ENCODE measurements at regions not wholly inside any gene's neighbourhood (a gene's known extent, or its start where the extent isn't known, plus 50 kb on each side); places are given as distances from the start of the nearest gene placed in this dataset.

GRCh38 chr5:153402550-153402949, 87.9 kb upstream of the GRIA1 start:
- TF ChIP-seq, protein P1, sequence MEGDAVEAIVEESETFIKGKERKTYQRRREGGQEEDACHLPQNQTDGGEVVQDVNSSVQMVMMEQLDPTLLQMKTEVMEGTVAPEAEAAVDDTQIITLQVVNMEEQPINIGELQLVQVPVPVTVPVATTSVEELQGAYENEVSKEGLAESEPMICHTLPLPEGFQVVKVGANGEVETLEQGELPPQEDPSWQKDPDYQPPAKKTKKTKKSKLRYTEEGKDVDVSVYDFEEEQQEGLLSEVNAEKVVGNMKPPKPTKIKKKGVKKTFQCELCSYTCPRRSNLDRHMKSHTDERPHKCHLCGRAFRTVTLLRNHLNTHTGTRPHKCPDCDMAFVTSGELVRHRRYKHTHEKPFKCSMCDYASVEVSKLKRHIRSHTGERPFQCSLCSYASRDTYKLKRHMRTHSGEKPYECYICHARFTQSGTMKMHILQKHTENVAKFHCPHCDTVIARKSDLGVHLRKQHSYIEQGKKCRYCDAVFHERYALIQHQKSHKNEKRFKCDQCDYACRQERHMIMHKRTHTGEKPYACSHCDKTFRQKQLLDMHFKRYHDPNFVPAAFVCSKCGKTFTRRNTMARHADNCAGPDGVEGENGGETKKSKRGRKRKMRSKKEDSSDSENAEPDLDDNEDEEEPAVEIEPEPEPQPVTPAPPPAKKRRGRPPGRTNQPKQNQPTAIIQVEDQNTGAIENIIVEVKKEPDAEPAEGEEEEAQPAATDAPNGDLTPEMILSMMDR (IDR thresholded peaks at IDR 0.05), result no peak
- TF ChIP-seq POLR2AphosphoS5 (IDR thresholded peaks at IDR 0.05) (no peak), POLR2A (IDR thresholded peaks at IDR 0.05) (no peak)
